IMR-90 (cell line): ENCODE measurements at regions not wholly inside any gene's neighbourhood (a gene's known extent, or its start where the extent isn't known, plus 50 kb on each side); places are given as distances from the start of the nearest gene placed in this dataset.

Source experiments
- ATAC-seq: fragments of 200-7000 bp; cut with Tn5 transposase; 2 replicates; pipeline ENCODE4 v1.9.1; 2020; ENCODE audit warnings: low read depth, mild to moderate bottlenecking, moderate library complexity
- BruUV-seq: library from RNA; stranded (reverse); fragments of 400-500 nt; replicated peaks from 2 replicates; lab custom pipeline; 2021; lab: Mats Ljungman, UMichigan
- CTCF ChIA-PET: fragments of 300-600 bp; formaldehyde crosslinking; extraction: SDS; loops from one replicate; lab custom pipeline; 2021; ENCODE audit warnings: antibody characterized with exemption; lab: Yijun Ruan, JAX
- POLR2A ChIA-PET: fragments of 300-600 bp; sonication (Branson Sonifier 250); formaldehyde crosslinking; loops from one replicate; lab custom pipeline; 2022; ENCODE audit warnings: antibody characterized with exemption; ENCODE audit not compliant: unreplicated experiment; lab: Charles Lee
- DNase-seq: peaks from one replicate; pipeline ENCODE4 v3.0.0; 2013
- H2AFZ ChIP-seq: replicated peaks from 2 replicates; pipeline ENCODE3; 2013; ENCODE audit warnings: low read length, mild to moderate bottlenecking; ENCODE audit not compliant: poor library complexity
- H2AK5ac ChIP-seq: 2 replicates; pipeline ENCODE4 v1.6.1; 2013; ENCODE audit warnings: low read depth, low read length, inconsistent platforms
- H2AK9ac ChIP-seq: replicated peaks from 2 replicates; pipeline ENCODE3; 2013; ENCODE audit warnings: mild to moderate bottlenecking, low read depth, low read length, moderate library complexity; ENCODE audit not compliant: poor library complexity
- H2BK120ac ChIP-seq: 2 replicates; pipeline ENCODE4 v1.6.1; 2013; ENCODE audit warnings: low read depth, low read length, inconsistent platforms
- H2BK15ac ChIP-seq: 3 replicates; pipeline ENCODE4 v1.6.1; 2013; ENCODE audit warnings: low read depth, low read length, inconsistent platforms
- H2BK20ac ChIP-seq: 2 replicates; pipeline ENCODE4 v1.6.1; 2013; ENCODE audit warnings: low read depth, mild to moderate bottlenecking, inconsistent platforms, low read length, moderate library complexity
- H2BK5ac ChIP-seq: 2 replicates; pipeline ENCODE4 v1.6.1; 2013; ENCODE audit warnings: mild to moderate bottlenecking, low read depth, low read length, inconsistent platforms; ENCODE audit not compliant: poor library complexity, severe bottlenecking
- H3K14ac ChIP-seq: replicated peaks from 2 replicates; pipeline ENCODE4 v1.6.1; 2013; ENCODE audit warnings: low read depth, low read length, inconsistent platforms
- H3K18ac ChIP-seq: 2 replicates; pipeline ENCODE4 v1.6.1; 2013; ENCODE audit warnings: low read depth, low read length, control low read depth
- H3K23ac ChIP-seq: 2 replicates; pipeline ENCODE4 v1.6.1; 2013; ENCODE audit warnings: low read depth, low read length, inconsistent platforms
- H3K27ac ChIP-seq: 2 replicates; pipeline ENCODE4 v1.5.1; 2013; ENCODE audit warnings: mild to moderate bottlenecking, control low read depth, low read length; ENCODE audit not compliant: insufficient read depth
- H3K27me3 ChIP-seq: 2 replicates; pipeline ENCODE4 v1.6.1; 2013; ENCODE audit warnings: low read length; ENCODE audit not compliant: control insufficient read depth, insufficient read depth
- H3K36me3 ChIP-seq: 2 replicates; pipeline ENCODE4 v1.6.1; 2013; ENCODE audit warnings: low read length, mixed read lengths; ENCODE audit not compliant: control insufficient read depth, insufficient read depth
- H3K4ac ChIP-seq: 2 replicates; pipeline ENCODE4 v1.6.1; 2013; ENCODE audit warnings: low read depth, low read length, inconsistent platforms
- H3K4me1 ChIP-seq: 2 replicates; pipeline ENCODE4 v1.6.1; 2013; ENCODE audit warnings: low read length, mixed read lengths; ENCODE audit not compliant: control insufficient read depth, insufficient read depth
- H3K4me2 ChIP-seq: 2 replicates; pipeline ENCODE4 v1.6.1; 2013; ENCODE audit warnings: low read depth, mild to moderate bottlenecking, control low read depth, low read length, moderate library complexity
- H3K4me3 ChIP-seq: 2 replicates; pipeline ENCODE4 v1.5.1; 2013; ENCODE audit warnings: low read depth, mild to moderate bottlenecking, control low read depth, low read length, moderate library complexity; ENCODE audit not compliant: insufficient read depth
- H3K56ac ChIP-seq: 2 replicates; pipeline ENCODE4 v1.6.1; 2013; ENCODE audit warnings: low read length, inconsistent platforms; ENCODE audit not compliant: insufficient read depth; ENCODE audit errors: extremely low read depth
- H3K79me1 ChIP-seq, 2 experiments: 2 replicates each; pipeline ENCODE4 v1.6.1; 2013; ENCODE audit warnings: low read length in 2 of 2, inconsistent platforms in 1 of 2, low read depth in 1 of 2
- H3K9ac ChIP-seq: 2 replicates; pipeline ENCODE4 v1.6.1; 2013; ENCODE audit warnings: low read depth, low read length, control low read depth
- H3K9me1 ChIP-seq: 2 replicates; pipeline ENCODE4 v1.6.1; 2013; ENCODE audit warnings: low read length, inconsistent platforms; ENCODE audit not compliant: insufficient read depth
- H3K9me3 ChIP-seq: 2 replicates; pipeline ENCODE4 v1.6.1; 2013; ENCODE audit warnings: low read length; ENCODE audit not compliant: control insufficient read depth, insufficient read depth
- H4K20me1 ChIP-seq: 2 replicates; pipeline ENCODE4 v1.6.1; 2013; ENCODE audit warnings: low read length, inconsistent platforms; ENCODE audit not compliant: insufficient read depth
- H4K5ac ChIP-seq: 2 replicates; pipeline ENCODE4 v1.6.1; 2013; ENCODE audit warnings: mild to moderate bottlenecking, low read depth, low read length, control low read depth
- H4K8ac ChIP-seq, 2 experiments: 2 replicates each; pipeline ENCODE4 v1.6.1; 2013; ENCODE audit warnings: low read depth in 2 of 2, low read length in 2 of 2, control low read depth in 1 of 2, inconsistent platforms in 1 of 2
- H4K91ac ChIP-seq: 2 replicates; pipeline ENCODE4 v1.6.1; 2013; ENCODE audit warnings: low read depth, low read length, inconsistent platforms; ENCODE audit not compliant: insufficient read depth
- BHLHE40 ChIP-seq: fragments of 150-350 bp; IDR thresholded peaks from 2 replicates; pipeline ENCODE4 v1.6.1; 2016; ENCODE audit warnings: mild to moderate bottlenecking, low read depth, low read length
- CEBPB ChIP-seq: IDR thresholded peaks from 2 replicates; pipeline ENCODE4 v1.6.1; 2012; ENCODE audit warnings: low read depth, low read length, improper control_type of control experiment
- CHD1 ChIP-seq: IDR thresholded peaks from 2 replicates; pipeline ENCODE4 v1.6.1; 2012; ENCODE audit warnings: low read depth, low read length, improper control_type of control experiment
- FOS ChIP-seq: fragments of 150-350 bp; IDR thresholded peaks from 2 replicates; pipeline ENCODE4 v1.6.1; 2016; ENCODE audit warnings: low read depth, low read length
- MAFK ChIP-seq: IDR thresholded peaks from 2 replicates; pipeline ENCODE4 v1.6.1; 2012; ENCODE audit warnings: low read depth, low read length, improper control_type of control experiment
- MAZ ChIP-seq: IDR thresholded peaks from 2 replicates; pipeline ENCODE4 v1.6.1; 2012; ENCODE audit warnings: low read depth, mild to moderate bottlenecking, low read length, improper control_type of control experiment, moderate library complexity, borderline replicate concordance
- MXI1 ChIP-seq: IDR thresholded peaks from 2 replicates; pipeline ENCODE4 v1.6.1; 2012; ENCODE audit warnings: low read depth, mild to moderate bottlenecking, low read length, moderate library complexity, borderline replicate concordance
- NFE2L2 ChIP-seq: fragments of 150-350 bp; IDR thresholded peaks from 2 replicates; pipeline ENCODE4 v1.6.1; 2016; ENCODE audit warnings: low read depth, mild to moderate bottlenecking, low read length
- POLR2A ChIP-seq: IDR thresholded peaks from 2 replicates; pipeline ENCODE4 v1.6.1; 2012; ENCODE audit warnings: mild to moderate bottlenecking, low read depth, low read length
- RAD21 ChIP-seq: IDR thresholded peaks from 2 replicates; pipeline ENCODE4 v1.6.1; 2012; ENCODE audit warnings: low read length, improper control_type of control experiment
- RCOR1 ChIP-seq: IDR thresholded peaks from 2 replicates; pipeline ENCODE4 v1.6.1; 2012; ENCODE audit warnings: mild to moderate bottlenecking, low read length, improper control_type of control experiment; ENCODE audit not compliant: insufficient replicate concordance
- RFX5 ChIP-seq: IDR thresholded peaks from 2 replicates; pipeline ENCODE4 v1.8.0; 2012; ENCODE audit warnings: low read depth, mild to moderate bottlenecking, low read length, moderate library complexity
- SMC3 ChIP-seq: fragments of 150-350 bp; IDR thresholded peaks from 2 replicates; pipeline ENCODE4 v1.6.1; 2016; ENCODE audit warnings: low read depth, mild to moderate bottlenecking, antibody characterized with exemption, low read length, moderate library complexity
- WGBS, 2 experiments: methylation state at CpG; one replicate each; pipeline versions ENCODE4 v1.1.5 to v1.1.7; 2013; ENCODE audit warnings: missing lambda C conversion rate in 2 of 2; ENCODE audit not compliant: insufficient read length in 1 of 2; ENCODE audit errors: extremely low coverage in 2 of 2; 5-methylcytosine and 5-hydroxymethylcytosine counted together
- dilution Hi-C: fragments of 300-500 bp; cut with HindIII; formaldehyde crosslinking; loops from one replicate; pipeline ENCODE4 v1.14.3; 2018; ENCODE audit warnings: low sequenced_read_pairs; ENCODE audit not compliant: unreplicated experiment
- in situ Hi-C: fragments of 300-500 bp; cut with MboI; formaldehyde crosslinking; loops from 3 replicates; pipeline ENCODE4 v1.14.3; 2019; ENCODE audit warnings: low sequenced_read_pairs, inconsistent platforms, mixed read lengths
- intact Hi-C: fragments of 100-400 bp; cut with micrococcal nuclease; formaldehyde crosslinking; loops from 2 replicates; pipeline ENCODE4 v1.10.0; 2022
- TF ChIP-seq, protein P1 (sequence below): fragments of 150-350 bp; IDR thresholded peaks from 2 replicates; pipeline ENCODE4 v1.6.1; 2017; ENCODE audit warnings: mild to moderate bottlenecking, antibody characterized with exemption, low read length, low read depth
- TF ChIP-seq, protein P2 (sequence below): fragments of 150-350 bp; IDR thresholded peaks from 2 replicates; pipeline ENCODE4 v1.6.1; 2016; ENCODE audit warnings: low read depth, mild to moderate bottlenecking, low read length, moderate library complexity, borderline replicate concordance
- TF ChIP-seq, protein P3 (sequence below): conservative IDR thresholded peaks from 2 replicates; pipeline ENCODE4 v1.5.1; 2012; ENCODE audit warnings: mild to moderate bottlenecking, low read depth, low read length, improper control_type of control experiment

DNA sequence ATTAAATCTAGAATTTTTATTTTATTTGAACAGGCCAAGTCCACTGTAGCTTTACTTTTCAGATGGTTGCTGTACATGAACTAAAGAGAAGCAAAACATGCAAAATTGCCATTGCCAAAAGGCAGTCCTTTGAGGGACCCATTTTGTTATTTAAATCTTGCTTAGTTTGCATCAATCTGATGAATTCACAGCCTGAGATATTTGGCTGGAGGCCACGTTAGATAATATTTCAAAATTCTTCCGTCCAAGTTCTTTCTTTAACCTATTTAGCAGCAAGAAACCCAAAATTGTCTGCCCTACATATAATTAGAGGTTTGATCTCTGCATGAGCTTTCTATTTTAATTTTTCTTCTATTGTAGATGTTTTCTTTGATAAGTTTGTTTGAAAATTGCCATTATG is 1706.9 kb upstream of the RAG2 start:
- WGBS, 2 experiments = no CpG with 5 or more reads among the region's 2 CpGs
- Histone ChIP-seq H3K56ac (no peak overlapping the region), H3K27me3 (no peaks in the 10 kb centered on the region), H3K27ac (no peak overlapping the region), H3K9me3 (no peaks in the 10 kb centered on the region), H2BK120ac (no peak overlapping the region), H3K36me3 (no peaks in the 10 kb centered on the region), H3K4me3 (no peak overlapping the region), H2BK5ac (no peak overlapping the region), H4K91ac (no peak overlapping the region), H3K9ac (no peak overlapping the region), H3K9me1 (no peaks in the 10 kb centered on the region), H4K8ac (no peak overlapping the region), H3K23ac (no peak overlapping the region), H2AK9ac (no peak overlapping the region), H2AK5ac (no peak overlapping the region), H2AFZ (no peak overlapping the region), H3K14ac (no peak overlapping the region), H2BK15ac (no peak overlapping the region), H3K18ac (no peak overlapping the region), H2BK20ac (no peak overlapping the region), H4K20me1 (no peaks in the 10 kb centered on the region), H3K79me1 (no peaks in the 10 kb centered on the region), H3K4ac (no peak overlapping the region), H4K5ac (no peak overlapping the region), H3K4me2 (no peak overlapping the region), H3K4me1 (no peaks in the 10 kb centered on the region)
- no peak for DNase-seq
- intact Hi-C loops (no loop called here), dilution Hi-C loops (no loop called here), in situ Hi-C loops (no loop called here)
- TF ChIP-seq, protein P1, sequence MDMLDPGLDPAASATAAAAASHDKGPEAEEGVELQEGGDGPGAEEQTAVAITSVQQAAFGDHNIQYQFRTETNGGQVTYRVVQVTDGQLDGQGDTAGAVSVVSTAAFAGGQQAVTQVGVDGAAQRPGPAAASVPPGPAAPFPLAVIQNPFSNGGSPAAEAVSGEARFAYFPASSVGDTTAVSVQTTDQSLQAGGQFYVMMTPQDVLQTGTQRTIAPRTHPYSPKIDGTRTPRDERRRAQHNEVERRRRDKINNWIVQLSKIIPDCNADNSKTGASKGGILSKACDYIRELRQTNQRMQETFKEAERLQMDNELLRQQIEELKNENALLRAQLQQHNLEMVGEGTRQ = no peak
- TF ChIP-seq MXI1 (no peak), RCOR1 (no peak), BHLHE40 (no peak), RAD21 (no peak), SMC3 (no peak), MAZ (no peak), POLR2A (no peak), NFE2L2 (no peak), CEBPB (no peak), FOS (no peak), MAFK (no peak), CHD1 (no peak), RFX5 (no peak)
- TF ChIP-seq, protein P2, sequence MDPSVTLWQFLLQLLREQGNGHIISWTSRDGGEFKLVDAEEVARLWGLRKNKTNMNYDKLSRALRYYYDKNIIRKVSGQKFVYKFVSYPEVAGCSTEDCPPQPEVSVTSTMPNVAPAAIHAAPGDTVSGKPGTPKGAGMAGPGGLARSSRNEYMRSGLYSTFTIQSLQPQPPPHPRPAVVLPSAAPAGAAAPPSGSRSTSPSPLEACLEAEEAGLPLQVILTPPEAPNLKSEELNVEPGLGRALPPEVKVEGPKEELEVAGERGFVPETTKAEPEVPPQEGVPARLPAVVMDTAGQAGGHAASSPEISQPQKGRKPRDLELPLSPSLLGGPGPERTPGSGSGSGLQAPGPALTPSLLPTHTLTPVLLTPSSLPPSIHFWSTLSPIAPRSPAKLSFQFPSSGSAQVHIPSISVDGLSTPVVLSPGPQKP = no peak
- TF ChIP-seq, protein P3, sequence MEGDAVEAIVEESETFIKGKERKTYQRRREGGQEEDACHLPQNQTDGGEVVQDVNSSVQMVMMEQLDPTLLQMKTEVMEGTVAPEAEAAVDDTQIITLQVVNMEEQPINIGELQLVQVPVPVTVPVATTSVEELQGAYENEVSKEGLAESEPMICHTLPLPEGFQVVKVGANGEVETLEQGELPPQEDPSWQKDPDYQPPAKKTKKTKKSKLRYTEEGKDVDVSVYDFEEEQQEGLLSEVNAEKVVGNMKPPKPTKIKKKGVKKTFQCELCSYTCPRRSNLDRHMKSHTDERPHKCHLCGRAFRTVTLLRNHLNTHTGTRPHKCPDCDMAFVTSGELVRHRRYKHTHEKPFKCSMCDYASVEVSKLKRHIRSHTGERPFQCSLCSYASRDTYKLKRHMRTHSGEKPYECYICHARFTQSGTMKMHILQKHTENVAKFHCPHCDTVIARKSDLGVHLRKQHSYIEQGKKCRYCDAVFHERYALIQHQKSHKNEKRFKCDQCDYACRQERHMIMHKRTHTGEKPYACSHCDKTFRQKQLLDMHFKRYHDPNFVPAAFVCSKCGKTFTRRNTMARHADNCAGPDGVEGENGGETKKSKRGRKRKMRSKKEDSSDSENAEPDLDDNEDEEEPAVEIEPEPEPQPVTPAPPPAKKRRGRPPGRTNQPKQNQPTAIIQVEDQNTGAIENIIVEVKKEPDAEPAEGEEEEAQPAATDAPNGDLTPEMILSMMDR = no peak
- ATAC-seq = no peak
- CTCF ChIA-PET = no interaction called here
- BruUV-seq = no TSS peak
- POLR2A ChIA-PET = no interaction called here
